HCT116 (cell line): ENCODE measurements at regions not wholly inside any gene's neighbourhood (a gene's known extent, or its start where the extent isn't known, plus 50 kb on each side); places are given as distances from the start of the nearest gene placed in this dataset.

ENCODE experiments used
- ATF3 ChIP-seq: IDR thresholded peaks from 2 replicates; pipeline ENCODE4 v1.6.1; 2012
- CBX3 ChIP-seq: IDR thresholded peaks from 2 replicates; pipeline ENCODE4 v1.6.1; 2012; ENCODE audit warnings: low read depth
- CEBPB ChIP-seq: IDR thresholded peaks from 2 replicates; pipeline ENCODE4 v1.6.1; 2012; ENCODE audit warnings: low read depth
- CTCF ChIP-seq, 3 experiments: fragments of 200-600 bp in 1 of 3; sonication (generic) in 1 of 3; IDR thresholded peaks in 2 of 3; conservative IDR thresholded peaks in 1 of 3; 2 replicates each; pipeline ENCODE4 v1.5.1; 2012 to 2017; ENCODE audit warnings: low read depth in 2 of 3, low read length in 2 of 3, antibody characterized with exemption in 1 of 3, borderline replicate concordance in 1 of 3, control low read depth in 1 of 3, mild to moderate bottlenecking in 1 of 3, mixed read lengths in 1 of 3, mixed run types in 1 of 3, moderate library complexity in 1 of 3; ENCODE audit not compliant: insufficient read depth in 1 of 3
- POLR2A ChIP-seq: IDR thresholded peaks from 2 replicates; pipeline ENCODE4 v1.7.0; 2011; ENCODE audit warnings: borderline replicate concordance; ENCODE audit not compliant: insufficient read depth, insufficient read length; ENCODE audit errors: extremely low read depth
- POLR2AphosphoS5 ChIP-seq: IDR thresholded peaks from 2 replicates; pipeline ENCODE4 v1.6.1; 2011; ENCODE audit warnings: mild to moderate bottlenecking, low read depth, low read length, moderate library complexity
- ZNF274 ChIP-seq: fragments of 200-500 bp; sonication (Bioruptor generic); IDR thresholded peaks from 2 replicates; pipeline ENCODE4 v1.6.1; 2014; ENCODE audit warnings: mild to moderate bottlenecking, low read depth, low read length, inconsistent platforms

GRCh38 chr18:53665701-53666100 is 558.8 kb downstream of the MBD2 start:
- TF ChIP-seq CEBPB, result no peak
- TF ChIP-seq POLR2A, result no peak
- TF ChIP-seq POLR2AphosphoS5, result no peak
- no peak for TF ChIP-seq CTCF (IDR thresholded peaks at IDR 0.05 in 2 of 3, conservative IDR thresholded peaks at IDR 0.05 in 1 of 3; ENCODE audit: borderline replicate concordance in 1 of 3, insufficient read depth in 1 of 3, low read depth in 2 of 3, low read length in 2 of 3)
- TF ChIP-seq CBX3, result no peak
- no peak for TF ChIP-seq ATF3
- no peak for TF ChIP-seq ZNF274
